Heart right ventricle (tissue), 16 donors: ENCODE measurements at regions not wholly inside any gene's neighbourhood (a gene's known extent, or its start where the extent isn't known, plus 50 kb on each side); places are given as distances from the start of the nearest gene placed in this dataset.

Experiments used
- ATAC-seq, 8 donors: fragments of 200-7000 bp; cut with Tn5 transposase; one replicate each; pipeline ENCODE4 v1.9.1; 2020; ENCODE audit warnings: mild to moderate bottlenecking in 8 of 8, moderate library complexity in 8 of 8, moderate number of reproducible peaks in 1 of 8
- DNase-seq, 2 donors: peaks; one replicate each; pipeline ENCODE4 v3.0.0-alpha.2; 2020
- H3K27ac ChIP-seq, 10 donors: fragments of 200-600 bp; sonication (generic) in 2 of 10; one replicate each; pipeline versions ENCODE4 v1.5.0 to v1.8.0; 2020 to 2022; ENCODE audit warnings: mild to moderate bottlenecking in 3 of 10
- H3K27me3 ChIP-seq, 7 donors: fragments of 200-600 bp; one replicate each; pipeline ENCODE4 v1.8.0; 2021 to 2022; ENCODE audit warnings: mild to moderate bottlenecking in 2 of 7
- H3K36me3 ChIP-seq, 9 donors: fragments of 200-600 bp; sonication (generic) in 1 of 9; one replicate each; pipeline versions ENCODE4 v1.5.0 to v1.8.0; 2020 to 2022; ENCODE audit warnings: mild to moderate bottlenecking in 2 of 9
- H3K4me1 ChIP-seq, 9 donors: fragments of 200-600 bp; sonication (generic) in 1 of 9; one replicate each; pipeline versions ENCODE4 v1.5.0 to v1.8.0; 2020 to 2022; ENCODE audit warnings: mild to moderate bottlenecking in 4 of 9
- H3K4me3 ChIP-seq, 10 donors: fragments of 200-600 bp; sonication (generic) in 2 of 10; one replicate each; pipeline versions ENCODE4 v1.5.0 to v1.8.0; 2020 to 2022; ENCODE audit warnings: mild to moderate bottlenecking in 7 of 10, moderate library complexity in 2 of 10
- H3K9me3 ChIP-seq, 11 donors: fragments of 200-600 bp in 10 of 11; sonication (generic) in 2 of 11; one replicate each; pipeline versions ENCODE4 v1.5.0 to v1.8.0; 2013 to 2022; ENCODE audit warnings: mild to moderate bottlenecking in 2 of 11, control low read depth in 1 of 11, moderate library complexity in 1 of 11
- WGBS, 2 donors: extraction: QIAGEN DNeasy Blood & Tissue Kit; methylation state at CpG; one replicate each; pipeline ENCODE4 v1.1.7; 2013; ENCODE audit warnings: inconsistent platforms in 1 of 2; 5-methylcytosine and 5-hydroxymethylcytosine counted together
- intact Hi-C, 10 donors: fragments of 100-400 bp; cut with DNase I; formaldehyde crosslinking; loops; one replicate each; pipeline versions ENCODE4 v1.11.1 to v1.14.2; 2022
- TF ChIP-seq, protein P1 (sequence below), 9 donors: fragments of 200-600 bp; sonication (generic) in 2 of 9; IDR thresholded peaks; one replicate each; pipeline versions ENCODE4 v1.5.0 to v1.8.0; 2021 to 2022; ENCODE audit warnings: antibody characterized with exemption in 9 of 9, mild to moderate bottlenecking in 5 of 9, moderate library complexity in 1 of 9
- donor health status: Arrhythmogenic right ventricular cardiomyopathy.
- donor health status: ischemic (EF 13 %, LVEDD 7.1; RV severe dilation, severe dysfunction).
- donor health status: healthy with polysubstance abuse.
- donor health status: DM: no; HTN: yes; CAD: no.
- donor health status: DM: no; HTN: no; CAD: no.
- donor health status: ischemic (EF 25% LVEDD 6.9; RV normal size, moderate dysfunction).
- donor health status: ischemic (EF 25% LVEDD 5.7; RV mildly dilated, moderate dysfunction).
- donor health status: healthy.
- donor health status: DM: yes; HTN: yes; CAD: no.
- donor health status: Ischemic cardiomyopathy.
- donor health status: ischemic (EF 35%, LVEDD 5.7; RV mildly dilated, moderate dysfunction).
- donor health status: nonischemic (EF 11% LVEDD 7.7; RV severe dilation, severe dysfunction).
- donor health status: DM: yes; HTN: yes; CAD: no.
- donor health status: PGD.
- donor health status: ischemic (EF 29% LVEDD 5.4; RV normal size, mild dysfunction).
- donor health status: nonischemic (EF 23%, LVEDD 6.1; RV moderate dilation, normal function).

GRCh38 chr13:86155756-86156155, 356.5 kb upstream of the SLITRK6 start:
- no peak for DNase-seq
- ATAC-seq: no peak
- Histone ChIP-seq H3K27ac (no peak overlapping the region), H3K36me3 (no peaks in the 10 kb centered on the region), H3K27me3 (no peaks in the 10 kb centered on the region), H3K4me3 (no peak overlapping the region), H3K9me3 (peaks cover 0 to 17% (median 0%) of the 10 kb centered on the region in 11 donors), H3K4me1 (no peaks in the 10 kb centered on the region)
- TF ChIP-seq, protein P1, sequence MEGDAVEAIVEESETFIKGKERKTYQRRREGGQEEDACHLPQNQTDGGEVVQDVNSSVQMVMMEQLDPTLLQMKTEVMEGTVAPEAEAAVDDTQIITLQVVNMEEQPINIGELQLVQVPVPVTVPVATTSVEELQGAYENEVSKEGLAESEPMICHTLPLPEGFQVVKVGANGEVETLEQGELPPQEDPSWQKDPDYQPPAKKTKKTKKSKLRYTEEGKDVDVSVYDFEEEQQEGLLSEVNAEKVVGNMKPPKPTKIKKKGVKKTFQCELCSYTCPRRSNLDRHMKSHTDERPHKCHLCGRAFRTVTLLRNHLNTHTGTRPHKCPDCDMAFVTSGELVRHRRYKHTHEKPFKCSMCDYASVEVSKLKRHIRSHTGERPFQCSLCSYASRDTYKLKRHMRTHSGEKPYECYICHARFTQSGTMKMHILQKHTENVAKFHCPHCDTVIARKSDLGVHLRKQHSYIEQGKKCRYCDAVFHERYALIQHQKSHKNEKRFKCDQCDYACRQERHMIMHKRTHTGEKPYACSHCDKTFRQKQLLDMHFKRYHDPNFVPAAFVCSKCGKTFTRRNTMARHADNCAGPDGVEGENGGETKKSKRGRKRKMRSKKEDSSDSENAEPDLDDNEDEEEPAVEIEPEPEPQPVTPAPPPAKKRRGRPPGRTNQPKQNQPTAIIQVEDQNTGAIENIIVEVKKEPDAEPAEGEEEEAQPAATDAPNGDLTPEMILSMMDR (IDR thresholded peaks at IDR 0.05): no peak
- intact Hi-C loops: no loop called here
- 86 to 93% methylated on average over 3 of the region's 3 CpGs for WGBS, 2 donors

GRCh38 chr13:86142080-86142479, 342.9 kb upstream of the SLITRK6 start:
- intact Hi-C loops: no loop called here
- no peak for ATAC-seq
- DNase-seq: no peak
- H3K4me1 ChIP-seq: no peaks in the 10 kb centered on the region
- WGBS, 2 donors: 82 to 86% methylated on average over 4 of the region's 4 CpGs
- no peaks in the 10 kb centered on the region for H3K36me3 ChIP-seq
- H3K27ac ChIP-seq: no peak overlapping the region
- H3K4me3 ChIP-seq: no peak overlapping the region
- TF ChIP-seq, protein P1 (IDR thresholded peaks at IDR 0.05): no peak
- peaks cover 0 to 17% (median 0%) of the 10 kb centered on the region in 11 donors for H3K9me3 ChIP-seq
- no peaks in the 10 kb centered on the region for H3K27me3 ChIP-seq

DNA sequence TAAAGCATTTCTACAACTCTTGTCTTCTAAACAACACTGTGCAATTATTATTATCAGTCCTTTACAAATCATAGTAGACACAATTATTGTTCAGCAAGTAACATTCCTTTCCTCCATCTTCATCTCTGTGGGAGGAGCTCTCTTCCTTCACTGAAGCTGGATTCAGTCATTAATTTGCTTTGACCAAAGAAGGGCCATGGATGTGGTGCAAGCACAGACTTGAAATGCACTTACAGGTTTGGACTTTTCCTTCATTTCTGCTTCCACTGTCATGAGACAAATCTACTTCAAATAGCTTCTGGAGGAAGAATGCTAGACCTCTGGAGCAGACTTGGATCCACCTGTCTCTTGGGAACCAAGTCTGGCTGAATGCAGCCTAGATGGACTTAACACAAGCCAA, 336.6 kb upstream of the SLITRK6 start:
- H3K36me3 ChIP-seq: no peaks in the 10 kb centered on the region
- ATAC-seq: no peak
- H3K27me3 ChIP-seq: no peaks in the 10 kb centered on the region
- no peak for DNase-seq
- H3K9me3 ChIP-seq: peaks cover 0 to 20% (median 0%) of the 10 kb centered on the region in 11 donors
- no peak overlapping the region for H3K27ac ChIP-seq
- TF ChIP-seq, protein P1 (IDR thresholded peaks at IDR 0.05): no peak
- no peak overlapping the region for H3K4me3 ChIP-seq
- no peaks in the 10 kb centered on the region for H3K4me1 ChIP-seq
- intact Hi-C loops: no loop called here

DNA sequence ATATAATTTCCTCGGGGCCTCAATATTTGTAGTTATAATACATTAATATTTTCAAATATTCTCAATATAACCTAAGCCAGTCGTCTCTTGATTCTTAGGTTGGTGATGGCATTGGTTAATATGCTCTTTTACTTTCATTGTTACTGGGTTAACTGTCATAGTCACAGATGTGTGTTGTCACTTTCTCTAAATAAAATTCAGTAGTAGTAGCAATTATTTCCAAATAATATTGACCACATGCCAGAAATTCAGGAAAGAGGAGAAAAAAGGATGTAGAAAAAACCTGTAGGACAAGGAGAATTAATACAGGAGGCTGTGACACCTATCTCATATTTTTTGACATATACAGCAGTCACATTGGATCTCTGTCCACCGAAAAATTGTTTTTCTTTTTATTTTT, 322.7 kb upstream of the SLITRK6 start:
- no peak overlapping the region for H3K4me3 ChIP-seq
- H3K27me3 ChIP-seq: no peaks in the 10 kb centered on the region
- 75 to 76% methylated on average over 3 of the region's 3 CpGs for WGBS, 2 donors
- DNase-seq: no peak
- peaks cover 0 to 10% (median 0%) of the 10 kb centered on the region in 11 donors for H3K9me3 ChIP-seq
- no peaks in the 10 kb centered on the region for H3K4me1 ChIP-seq
- no peaks in the 10 kb centered on the region for H3K36me3 ChIP-seq
- no peak overlapping the region for H3K27ac ChIP-seq
- intact Hi-C loops: no loop called here
- ATAC-seq: no peak
- TF ChIP-seq, protein P1 (IDR thresholded peaks at IDR 0.05): no peak

- Histone ChIP-seq H3K27ac (no peak overlapping the region), H3K4me3 (no peak overlapping the region), H3K4me1 (no peaks in the 10 kb centered on the region), H3K27me3 (no peaks in the 10 kb centered on the region), H3K9me3 (peaks cover 0 to 65% (median 15%) of the 10 kb centered on the region in 11 donors), H3K36me3 (no peaks in the 10 kb centered on the region)
- TF ChIP-seq, protein P1 (IDR thresholded peaks at IDR 0.05): no peak
- intact Hi-C loops: no loop called here
- WGBS, 2 donors: 69 to 72% methylated on average over 1 of the region's 1 CpG
- ATAC-seq: no peak
- no peak for DNase-seq
Measured at GRCh38 chr13:86109107-86109506, 309.9 kb upstream of the SLITRK6 start.
